ENCODE measurements at regions not wholly inside any gene's neighbourhood (a gene's known extent, or its start where the extent isn't known, plus 50 kb on each side); places are given as distances from the start of the nearest gene placed in this dataset.
"Not testable (repeated sequence)": the region's sequence is repeated elsewhere in the genome, so short reads cannot be mapped to it uniquely, and the experiment has no call there.

GRCh38 chrX:40852586-40852985 lies 117.2 kb upstream of the MED14 start:
- DNase-seq (ENCODE audit: low read depth in 4 of 4, low spot score in 2 of 4), result no peak

GRCh38 chrX:40853004-40853815 lies 117.9 kb upstream of the MED14 start:
- no peak for DNase-seq (ENCODE audit: low read depth in 4 of 4, low spot score in 2 of 4)

GRCh38 chrX:40853816-40854123 lies 118.4 kb upstream of the MED14 start:
- no peak for DNase-seq (ENCODE audit: low read depth in 4 of 4, low spot score in 2 of 4)

GRCh38 chrX:40854242-40854641 lies 118.9 kb upstream of the MED14 start:
- no peak for DNase-seq (ENCODE audit: low read depth in 4 of 4, low spot score in 2 of 4)

- no peak for DNase-seq (ENCODE audit: low read depth in 4 of 4, low spot score in 2 of 4)
These were observed 120.1 kb upstream of the MED14 start for GRCh38 chrX:40855411-40855810.

- no peak for DNase-seq (ENCODE audit: low read depth in 4 of 4, low spot score in 2 of 4)
These were observed 120.7 kb upstream of the MED14 start for GRCh38 chrX:40855932-40856515.

- DNase-seq (ENCODE audit: low read depth in 4 of 4, low spot score in 2 of 4), result not testable (repeated sequence)
These were observed 126.7 kb upstream of the MED14 start for GRCh38 chrX:40861952-40862554.

GRCh38 chrX:40863260-40863659 lies 127.9 kb upstream of the MED14 start:
- not testable (repeated sequence) for DNase-seq (ENCODE audit: low read depth in 4 of 4, low spot score in 2 of 4)

GRCh38 chrX:40863671-40864070 lies 128.3 kb upstream of the MED14 start:
- no peak for DNase-seq (ENCODE audit: low read depth in 4 of 4, low spot score in 2 of 4)

GRCh38 chrX:40864972-40865371 lies 129.6 kb upstream of the MED14 start:
- no peak for DNase-seq (ENCODE audit: low read depth in 4 of 4, low spot score in 2 of 4)

- no peak for DNase-seq (ENCODE audit: low read depth in 4 of 4, low spot score in 2 of 4)
These were observed 131.6 kb upstream of the MED14 start for GRCh38 chrX:40866893-40867292.

- no peak for DNase-seq (ENCODE audit: low read depth in 4 of 4, low spot score in 2 of 4)
These were observed 132.0 kb upstream of the MED14 start for GRCh38 chrX:40867352-40867751.

- no peak for DNase-seq (ENCODE audit: low read depth in 4 of 4, low spot score in 2 of 4)
These were observed 133.5 kb upstream of the MED14 start for GRCh38 chrX:40868868-40869267.

- not testable (repeated sequence) for DNase-seq (ENCODE audit: low read depth in 4 of 4, low spot score in 2 of 4)
These were observed 135.6 kb upstream of the MED14 start for GRCh38 chrX:40870982-40871381.

GRCh38 chrX:40871385-40872082 lies 136.2 kb upstream of the MED14 start:
- no peak for DNase-seq (ENCODE audit: low read depth in 4 of 4, low spot score in 2 of 4)

GRCh38 chrX:40872351-40872750 lies 137.0 kb upstream of the MED14 start:
- DNase-seq (ENCODE audit: low read depth in 4 of 4, low spot score in 2 of 4), result no peak

GRCh38 chrX:40875476-40875875 lies 140.1 kb upstream of the MED14 start:
- DNase-seq (ENCODE audit: low read depth in 4 of 4, low spot score in 2 of 4), result no peak

GRCh38 chrX:40877887-40878286 lies 142.5 kb upstream of the MED14 start:
- no peak for DNase-seq (ENCODE audit: low read depth in 4 of 4, low spot score in 2 of 4)

GRCh38 chrX:40878766-40879165 lies 143.4 kb upstream of the MED14 start:
- no peak for DNase-seq (ENCODE audit: low read depth in 4 of 4, low spot score in 2 of 4)

GRCh38 chrX:40879172-40879571 lies 143.8 kb upstream of the MED14 start:
- DNase-seq (ENCODE audit: low read depth in 4 of 4, low spot score in 2 of 4), result not testable (repeated sequence)

GRCh38 chrX:40880712-40881111 lies 145.4 kb upstream of the MED14 start:
- no peak for DNase-seq (ENCODE audit: low read depth in 4 of 4, low spot score in 2 of 4)
